Heart right ventricle (tissue), 16 donors: ENCODE measurements at regions not wholly inside any gene's neighbourhood (a gene's known extent, or its start where the extent isn't known, plus 50 kb on each side); places are given as distances from the start of the nearest gene placed in this dataset.

Experiments
- ATAC-seq, 8 donors: fragments of 200-7000 bp; cut with Tn5 transposase; one replicate each; pipeline ENCODE4 v1.9.1; 2020; ENCODE audit warnings: mild to moderate bottlenecking in 8 of 8, moderate library complexity in 8 of 8, moderate number of reproducible peaks in 1 of 8
- DNase-seq, 2 donors: peaks; one replicate each; pipeline ENCODE4 v3.0.0-alpha.2; 2020
- H3K27ac ChIP-seq, 10 donors: fragments of 200-600 bp; sonication (generic) in 2 of 10; one replicate each; pipeline versions ENCODE4 v1.5.0 to v1.8.0; 2020 to 2022; ENCODE audit warnings: mild to moderate bottlenecking in 3 of 10
- H3K27me3 ChIP-seq, 7 donors: fragments of 200-600 bp; one replicate each; pipeline ENCODE4 v1.8.0; 2021 to 2022; ENCODE audit warnings: mild to moderate bottlenecking in 2 of 7
- H3K36me3 ChIP-seq, 9 donors: fragments of 200-600 bp; sonication (generic) in 1 of 9; one replicate each; pipeline versions ENCODE4 v1.5.0 to v1.8.0; 2020 to 2022; ENCODE audit warnings: mild to moderate bottlenecking in 2 of 9
- H3K4me1 ChIP-seq, 9 donors: fragments of 200-600 bp; sonication (generic) in 1 of 9; one replicate each; pipeline versions ENCODE4 v1.5.0 to v1.8.0; 2020 to 2022; ENCODE audit warnings: mild to moderate bottlenecking in 4 of 9
- H3K4me3 ChIP-seq, 10 donors: fragments of 200-600 bp; sonication (generic) in 2 of 10; one replicate each; pipeline versions ENCODE4 v1.5.0 to v1.8.0; 2020 to 2022; ENCODE audit warnings: mild to moderate bottlenecking in 7 of 10, moderate library complexity in 2 of 10
- H3K9me3 ChIP-seq, 11 donors: fragments of 200-600 bp in 10 of 11; sonication (generic) in 2 of 11; one replicate each; pipeline versions ENCODE4 v1.5.0 to v1.8.0; 2013 to 2022; ENCODE audit warnings: mild to moderate bottlenecking in 2 of 11, control low read depth in 1 of 11, moderate library complexity in 1 of 11
- CTCF ChIP-seq, 9 donors: fragments of 200-600 bp; sonication (generic) in 2 of 9; IDR thresholded peaks; one replicate each; pipeline versions ENCODE4 v1.5.0 to v1.8.0; 2021 to 2022; ENCODE audit warnings: antibody characterized with exemption in 9 of 9, mild to moderate bottlenecking in 5 of 9, moderate library complexity in 1 of 9
- WGBS, 2 donors: extraction: QIAGEN DNeasy Blood & Tissue Kit; methylation state at CpG; one replicate each; pipeline ENCODE4 v1.1.7; 2013; ENCODE audit warnings: inconsistent platforms in 1 of 2; 5-methylcytosine and 5-hydroxymethylcytosine counted together
- intact Hi-C, 10 donors: fragments of 100-400 bp; cut with DNase I; formaldehyde crosslinking; loops; one replicate each; pipeline versions ENCODE4 v1.11.1 to v1.14.2; 2022
- donor health status: Arrhythmogenic right ventricular cardiomyopathy.
- donor health status: ischemic (EF 13 %, LVEDD 7.1; RV severe dilation, severe dysfunction).
- donor health status: healthy with polysubstance abuse.
- donor health status: DM: no; HTN: yes; CAD: no.
- donor health status: DM: no; HTN: no; CAD: no.
- donor health status: ischemic (EF 25% LVEDD 6.9; RV normal size, moderate dysfunction).
- donor health status: ischemic (EF 25% LVEDD 5.7; RV mildly dilated, moderate dysfunction).
- donor health status: healthy.
- donor health status: DM: yes; HTN: yes; CAD: no.
- donor health status: Ischemic cardiomyopathy.
- donor health status: ischemic (EF 35%, LVEDD 5.7; RV mildly dilated, moderate dysfunction).
- donor health status: nonischemic (EF 11% LVEDD 7.7; RV severe dilation, severe dysfunction).
- donor health status: DM: yes; HTN: yes; CAD: no.
- donor health status: PGD.
- donor health status: ischemic (EF 29% LVEDD 5.4; RV normal size, mild dysfunction).
- donor health status: nonischemic (EF 23%, LVEDD 6.1; RV moderate dilation, normal function).

DNA sequence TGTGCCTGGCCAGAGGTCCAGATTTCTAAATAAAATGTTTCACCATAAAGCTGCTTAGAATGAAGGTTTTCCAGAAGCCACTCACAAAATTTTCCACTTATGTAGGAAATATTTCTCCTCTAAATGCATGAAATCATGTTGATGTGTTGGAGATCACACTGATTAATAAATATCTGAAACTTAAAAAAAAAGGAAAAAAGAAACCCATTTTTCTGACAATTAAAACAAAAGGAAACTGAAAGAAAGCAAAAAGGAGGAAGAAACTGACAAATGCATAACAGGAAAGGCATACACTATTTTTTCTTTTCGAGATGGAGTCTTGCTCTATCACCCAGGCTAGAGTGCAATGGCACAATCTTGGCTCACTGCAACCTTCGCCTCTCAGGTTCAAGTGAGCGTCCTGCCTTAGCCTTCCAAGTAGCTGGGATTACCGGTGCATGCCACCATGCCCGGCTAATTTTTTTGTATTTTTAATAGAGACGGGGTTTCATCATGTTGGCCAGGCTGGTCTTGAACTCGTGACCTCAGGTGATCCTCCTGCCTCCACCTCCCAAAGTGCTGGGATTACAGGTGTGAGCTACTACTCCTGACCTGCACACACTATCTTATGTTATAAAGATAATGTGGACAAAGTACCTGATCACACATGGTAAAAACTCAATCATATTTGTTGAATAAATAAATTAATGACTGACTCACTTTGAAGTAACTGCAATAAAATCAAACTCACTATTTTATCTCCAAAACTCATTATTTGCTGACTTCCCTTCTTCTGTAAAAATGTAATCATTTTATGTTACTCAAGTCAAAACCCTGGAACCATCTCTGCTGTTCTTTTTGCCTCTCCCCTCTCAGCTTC is 149.8 kb upstream of the NR5A2 start:
- no peak for TF ChIP-seq CTCF (IDR thresholded peaks at IDR 0.05)
- Histone ChIP-seq H3K4me1 (peaks cover 0 to 15% (median 0%) of the 10 kb centered on the region in 9 donors), H3K4me3 (no peak overlapping the region), H3K36me3 (no peaks in the 10 kb centered on the region), H3K27ac (no peak overlapping the region), H3K9me3 (peaks cover 0 to 9% (median 0%) of the 10 kb centered on the region in 11 donors), H3K27me3 (no peaks in the 10 kb centered on the region)
- no peak for DNase-seq
- intact Hi-C loops: no loop called here
- ATAC-seq: no peak
- WGBS, 2 donors: 87 to 90% methylated on average over 7 of the region's 7 CpGs

- Histone ChIP-seq H3K9me3 (peaks cover 0 to 9% (median 0%) of the 10 kb centered on the region in 11 donors), H3K4me3 (no peak overlapping the region), H3K36me3 (no peaks in the 10 kb centered on the region), H3K4me1 (peaks cover 0 to 15% (median 0%) of the 10 kb centered on the region in 9 donors), H3K27ac (no peak overlapping the region), H3K27me3 (no peaks in the 10 kb centered on the region)
- DNase-seq: no peak
- intact Hi-C loops: no loop called here
- no peak for ATAC-seq
- 78 to 85% methylated on average over 4 of the region's 4 CpGs for WGBS, 2 donors
- no peak for TF ChIP-seq CTCF (IDR thresholded peaks at IDR 0.05)
Observed at GRCh38 chr1:199878823-199879222, 148.7 kb upstream of the NR5A2 start.

GRCh38 chr1:199898654-199899053 is 128.9 kb upstream of the NR5A2 start:
- Histone ChIP-seq H3K4me3 (no peak overlapping the region), H3K4me1 (no peaks in the 10 kb centered on the region), H3K27ac (no peak overlapping the region), H3K27me3 (no peaks in the 10 kb centered on the region), H3K9me3 (peaks cover 0 to 13% (median 0%) of the 10 kb centered on the region in 11 donors), H3K36me3 (no peaks in the 10 kb centered on the region)
- 75 to 94% methylated on average over 1 of the region's 1 CpG for WGBS, 2 donors
- no peak for DNase-seq
- no peak for ATAC-seq
- intact Hi-C loops: no loop called here
- TF ChIP-seq CTCF (IDR thresholded peaks at IDR 0.05): no peak

- no peak overlapping the region for H3K4me3 ChIP-seq
- TF ChIP-seq CTCF (IDR thresholded peaks at IDR 0.05): no peak
- H3K36me3 ChIP-seq: no peaks in the 10 kb centered on the region
- DNase-seq (no peak), ATAC-seq (no peak)
- H3K4me1 ChIP-seq: no peaks in the 10 kb centered on the region
- peaks cover 0 to 13% (median 0%) of the 10 kb centered on the region in 11 donors for H3K9me3 ChIP-seq
- H3K27ac ChIP-seq: no peak overlapping the region
- intact Hi-C loops: no loop called here
- H3K27me3 ChIP-seq: no peaks in the 10 kb centered on the region
Observed at GRCh38 chr1:199901341-199901740, 126.2 kb upstream of the NR5A2 start.
